PC-9 (cell line): ENCODE measurements at regions not wholly inside any gene's neighbourhood (a gene's known extent, or its start where the extent isn't known, plus 50 kb on each side); places are given as distances from the start of the nearest gene placed in this dataset.

Source experiments
- BruUV-seq: library from RNA; stranded (reverse); fragments of 400-500 nt; replicated peaks from 2 replicates; lab custom pipeline; 2021; lab: Mats Ljungman, UMichigan
- CTCF ChIA-PET: fragments of 300-600 bp; sonication (Branson Sonifier 250); formaldehyde crosslinking; loops from one replicate; lab custom pipeline; 2022; ENCODE audit warnings: antibody characterized with exemption; lab: Charles Lee
- POLR2A ChIA-PET: fragments of 300-600 bp; sonication (Branson Sonifier 250); formaldehyde crosslinking; loops from one replicate; lab custom pipeline; 2022; ENCODE audit warnings: antibody characterized with exemption; ENCODE audit not compliant: unreplicated experiment; lab: Charles Lee
- DNase-seq, 2 experiments: peaks; one replicate each; pipeline versions ENCODE4 v3.0.0 to v3.0.0-alpha.2; 2015 to 2022; ENCODE audit warnings: mixed read lengths in 1 of 2
- H2AFZ ChIP-seq: fragments of 200-600 bp; sonication (generic); 2 replicates; pipeline ENCODE4 v1.8.1; 2017; ENCODE audit warnings: antibody characterized with exemption
- H3F3A ChIP-seq: fragments of 200-600 bp; sonication (generic); 2 replicates; pipeline ENCODE4 v1.8.1; 2017; ENCODE audit warnings: antibody characterized with exemption, mild to moderate bottlenecking, low read depth; ENCODE audit not compliant: insufficient read depth
- H3K27ac ChIP-seq: fragments of 200-600 bp; sonication (generic); 2 replicates; pipeline ENCODE4 v1.6.1; 2016; ENCODE audit warnings: mixed run types
- H3K27me3 ChIP-seq: fragments of 200-600 bp; sonication (generic); 2 replicates; pipeline ENCODE4 v1.6.1; 2016; ENCODE audit warnings: low read depth, mixed run types; ENCODE audit not compliant: insufficient read depth
- H3K36me3 ChIP-seq: fragments of 200-600 bp; sonication (generic); 2 replicates; pipeline ENCODE4 v1.6.1; 2016; ENCODE audit warnings: low read depth, mixed run types
- H3K4me1 ChIP-seq: fragments of 200-600 bp; sonication (generic); replicated peaks from 2 replicates; pipeline ENCODE4 v1.6.1; 2016; ENCODE audit warnings: mixed run types; ENCODE audit not compliant: insufficient read depth
- H3K4me2 ChIP-seq: fragments of 200-600 bp; sonication (generic); 2 replicates; pipeline ENCODE4 v1.6.1; 2017; ENCODE audit warnings: mixed run types
- H3K4me3 ChIP-seq: fragments of 200-600 bp; sonication (generic); 2 replicates; pipeline ENCODE4 v1.6.1; 2016; ENCODE audit warnings: mixed run types
- H3K79me2 ChIP-seq: fragments of 200-600 bp; sonication (generic); 2 replicates; pipeline ENCODE4 v1.6.1; 2017; ENCODE audit warnings: low read depth, mixed run types
- H3K9me2 ChIP-seq: fragments of 200-600 bp; sonication (generic); 2 replicates; pipeline ENCODE4 v1.8.1; 2017; ENCODE audit warnings: mild to moderate bottlenecking; ENCODE audit not compliant: insufficient read depth
- H3K9me3 ChIP-seq: fragments of 200-600 bp; sonication (generic); 2 replicates; pipeline ENCODE4 v1.8.1; 2016; ENCODE audit warnings: low read depth; ENCODE audit not compliant: insufficient read depth
- H4K20me1 ChIP-seq: fragments of 200-600 bp; sonication (generic); 2 replicates; pipeline ENCODE4 v1.8.1; 2017; ENCODE audit not compliant: insufficient read depth
- EZH2 ChIP-seq: fragments of 200-600 bp; sonication (generic); IDR thresholded peaks from 2 replicates; pipeline ENCODE4 v1.8.0; 2017; ENCODE audit warnings: antibody characterized with exemption, low read depth
- intact Hi-C: fragments of 100-400 bp; cut with micrococcal nuclease; formaldehyde crosslinking; loops from one replicate; pipeline ENCODE4 v1.10.0; 2022; ENCODE audit not compliant: unreplicated experiment
- TF ChIP-seq, protein P1 (sequence below): fragments of 200-600 bp; sonication (generic); conservative IDR thresholded peaks from 2 replicates; pipeline ENCODE4 v1.6.1; 2017; ENCODE audit warnings: mixed run types, antibody characterized with exemption, mild to moderate bottlenecking, moderate library complexity

DNA sequence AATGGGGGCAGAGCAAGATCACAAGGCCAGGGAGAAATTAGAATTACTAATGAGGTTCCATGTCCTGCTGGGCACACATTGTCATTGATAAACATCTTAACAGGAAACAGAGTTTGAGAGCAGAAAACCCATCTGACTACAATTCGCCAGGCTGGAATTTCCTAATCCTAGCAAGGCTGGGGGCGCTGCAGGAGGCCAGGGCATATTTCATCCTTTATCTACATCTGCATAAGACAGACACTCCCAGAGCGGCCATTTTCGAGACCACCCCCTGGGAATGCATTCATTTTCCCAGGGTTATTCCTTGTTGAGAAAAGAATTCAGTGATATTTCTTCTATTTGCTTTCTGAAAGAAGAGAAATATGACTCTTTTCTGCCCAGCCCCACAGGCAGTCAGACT, 152.7 kb downstream of the SUCLG1 start:
- Histone ChIP-seq H4K20me1 (no peaks in the 10 kb centered on the region), H3K27ac (no peak overlapping the region), H3K79me2 (no peaks in the 10 kb centered on the region), H3K9me2 (no peaks in the 10 kb centered on the region), H3K4me3 (no peak overlapping the region), H3K4me2 (no peak overlapping the region), H2AFZ (no peak overlapping the region), H3K27me3 (peaks cover 13% of the 10 kb centered on the region; the same call in 1 of the 2 replicates), H3K4me1 (no peaks in the 10 kb centered on the region), H3F3A (no peaks in the 10 kb centered on the region), H3K36me3 (no peaks in the 10 kb centered on the region), H3K9me3 (no peaks in the 10 kb centered on the region)
- intact Hi-C loops, result no loop called here
- DNase-seq, result no peak
- ChIA-PET CTCF (no interaction called here), POLR2A (no interaction called here)
- no TSS peak for BruUV-seq
- no peak for TF ChIP-seq EZH2
- TF ChIP-seq, protein P1, sequence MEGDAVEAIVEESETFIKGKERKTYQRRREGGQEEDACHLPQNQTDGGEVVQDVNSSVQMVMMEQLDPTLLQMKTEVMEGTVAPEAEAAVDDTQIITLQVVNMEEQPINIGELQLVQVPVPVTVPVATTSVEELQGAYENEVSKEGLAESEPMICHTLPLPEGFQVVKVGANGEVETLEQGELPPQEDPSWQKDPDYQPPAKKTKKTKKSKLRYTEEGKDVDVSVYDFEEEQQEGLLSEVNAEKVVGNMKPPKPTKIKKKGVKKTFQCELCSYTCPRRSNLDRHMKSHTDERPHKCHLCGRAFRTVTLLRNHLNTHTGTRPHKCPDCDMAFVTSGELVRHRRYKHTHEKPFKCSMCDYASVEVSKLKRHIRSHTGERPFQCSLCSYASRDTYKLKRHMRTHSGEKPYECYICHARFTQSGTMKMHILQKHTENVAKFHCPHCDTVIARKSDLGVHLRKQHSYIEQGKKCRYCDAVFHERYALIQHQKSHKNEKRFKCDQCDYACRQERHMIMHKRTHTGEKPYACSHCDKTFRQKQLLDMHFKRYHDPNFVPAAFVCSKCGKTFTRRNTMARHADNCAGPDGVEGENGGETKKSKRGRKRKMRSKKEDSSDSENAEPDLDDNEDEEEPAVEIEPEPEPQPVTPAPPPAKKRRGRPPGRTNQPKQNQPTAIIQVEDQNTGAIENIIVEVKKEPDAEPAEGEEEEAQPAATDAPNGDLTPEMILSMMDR, result no peak

- intact Hi-C loops, result loop anchor here (2.0 kb wide), 1 partner anchor 280 kb away; no protein-coding TSS in a partner anchor
- Histone ChIP-seq H3K36me3 (no peaks in the 10 kb centered on the region), H4K20me1 (no peaks in the 10 kb centered on the region), H3K9me2 (no peaks in the 10 kb centered on the region), H3K9me3 (no peaks in the 10 kb centered on the region), H3F3A (no peaks in the 10 kb centered on the region), H3K27me3 (peaks cover 29% of the 10 kb centered on the region), H3K4me1 (no peaks in the 10 kb centered on the region), H3K4me3 (no peak overlapping the region), H2AFZ (no peak overlapping the region), H3K27ac (no peak overlapping the region), H3K79me2 (no peaks in the 10 kb centered on the region), H3K4me2 (no peak overlapping the region)
- DNase-seq, result peak in 1 of 2 experiments; percentile 24
- POLR2A ChIA-PET, result no interaction called here
- no peak for TF ChIP-seq EZH2
- TF ChIP-seq, protein P1, result peak; percentile 76
- BruUV-seq, result no TSS peak
- CTCF ChIA-PET, result interaction anchor here (0.6 to 0.8 kb wide), 2 partner anchors 11 to 1819 kb away, joined by 3 read pairs; no protein-coding TSS in a partner anchor
Measured at GRCh38 chr2:84302513-84303412, 156.3 kb downstream of the SUCLG1 start.

DNA sequence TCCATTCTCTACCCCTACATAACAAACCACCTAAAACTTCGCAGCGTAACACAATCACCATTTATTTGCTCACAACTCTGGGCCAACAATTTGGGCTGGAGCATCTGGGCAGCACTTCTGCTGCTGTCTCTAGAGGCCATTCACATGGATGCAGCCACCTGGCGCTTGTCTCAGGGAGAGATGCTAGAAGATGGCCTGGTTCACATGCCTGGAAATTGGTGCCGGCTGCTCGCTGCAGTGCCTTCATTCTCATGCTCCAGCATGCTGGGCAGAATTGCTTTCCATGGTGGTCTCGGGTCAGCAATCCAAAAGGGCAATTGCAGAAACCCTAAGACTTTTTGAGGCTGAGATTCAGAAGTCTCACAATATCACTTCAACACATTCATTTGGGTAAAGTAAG, 157.4 kb downstream of the SUCLG1 start:
- H3K4me1 ChIP-seq, result no peaks in the 10 kb centered on the region
- no peak overlapping the region for H2AFZ ChIP-seq
- H3F3A ChIP-seq, result no peaks in the 10 kb centered on the region
- H3K4me2 ChIP-seq, result no peak overlapping the region
- no peak for DNase-seq
- H3K79me2 ChIP-seq, result no peaks in the 10 kb centered on the region
- no TSS peak for BruUV-seq
- no peak overlapping the region for H3K27ac ChIP-seq
- CTCF ChIA-PET, result no interaction called here
- no peaks in the 10 kb centered on the region for H4K20me1 ChIP-seq
- no peak overlapping the region for H3K4me3 ChIP-seq
- H3K9me2 ChIP-seq, result no peaks in the 10 kb centered on the region
- POLR2A ChIA-PET, result no interaction called here
- intact Hi-C loops, result loop anchor here (2.0 kb wide), 1 partner anchor 279 kb away; no protein-coding TSS in a partner anchor
- H3K9me3 ChIP-seq, result no peaks in the 10 kb centered on the region
- no peak for TF ChIP-seq EZH2
- TF ChIP-seq, protein P1, result no peak
- no peaks in the 10 kb centered on the region for H3K36me3 ChIP-seq
- peaks cover 29% of the 10 kb centered on the region for H3K27me3 ChIP-seq
